ENCODE measurements at regions not wholly inside any gene's neighbourhood (a gene's known extent, or its start where the extent isn't known, plus 50 kb on each side); places are given as distances from the start of the nearest gene placed in this dataset.
"Not testable (repeated sequence)": the region's sequence is repeated elsewhere in the genome, so short reads cannot be mapped to it uniquely, and the experiment has no call there.

DNA sequence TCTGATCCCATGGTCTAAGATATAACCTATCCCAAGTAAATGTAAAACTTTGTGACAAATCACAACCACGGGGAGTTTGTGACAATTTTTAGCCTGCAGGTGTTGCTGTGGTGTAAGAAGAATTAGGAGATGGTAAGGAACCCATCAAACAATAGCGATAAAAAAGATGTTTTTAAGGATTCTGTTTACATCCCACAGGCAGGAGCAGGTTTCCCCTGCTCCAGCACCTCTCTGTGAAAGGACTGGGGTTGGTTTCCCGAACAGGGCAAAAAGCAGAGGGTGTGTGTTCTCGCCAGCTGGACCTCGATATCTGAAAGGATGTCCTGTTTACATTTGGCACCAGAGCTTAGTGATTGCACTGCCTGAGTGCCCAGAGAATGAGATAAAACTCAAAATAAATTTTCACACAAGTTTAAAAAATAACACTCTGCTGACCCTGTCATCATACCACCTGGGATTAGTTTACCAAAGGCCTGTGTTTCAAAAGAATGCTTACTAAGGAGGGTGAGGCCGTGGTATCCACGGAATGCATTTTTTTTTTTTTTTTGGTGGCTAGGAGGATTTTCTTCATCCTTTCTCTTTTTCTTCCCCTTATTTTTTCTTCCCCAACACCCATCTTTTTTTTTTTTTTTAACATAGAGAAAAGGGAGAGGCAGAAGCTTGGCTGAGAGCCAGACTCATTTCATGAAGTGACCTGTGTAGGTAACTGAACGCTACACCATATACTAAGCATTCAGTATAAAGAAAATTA, 151.8 kb upstream of the DPH6 start:
- peaks cover 36% of the 10 kb centered on the region for H3K4me1 ChIP-seq (ENCODE audit: control insufficient read depth, insufficient read depth, low read length)
- H3K27me3 ChIP-seq (replicated peaks; ENCODE audit: control insufficient read depth, insufficient read depth, low read length): no peaks in the 10 kb centered on the region
- H3K36me3 ChIP-seq (ENCODE audit: control insufficient read depth, insufficient read depth, low read length, severe bottlenecking): no peaks in the 10 kb centered on the region
- H3K4me3 ChIP-seq (ENCODE audit: low read length): no peak overlapping the region
- DNase-seq (ENCODE audit: low read depth): peak; percentile 56
- H3K9me3 ChIP-seq (ENCODE audit: control insufficient read depth, low read length): no peaks in the 10 kb centered on the region
- H3K9ac ChIP-seq (ENCODE audit: low read length): peak overlapping the region; percentile 33

DNA sequence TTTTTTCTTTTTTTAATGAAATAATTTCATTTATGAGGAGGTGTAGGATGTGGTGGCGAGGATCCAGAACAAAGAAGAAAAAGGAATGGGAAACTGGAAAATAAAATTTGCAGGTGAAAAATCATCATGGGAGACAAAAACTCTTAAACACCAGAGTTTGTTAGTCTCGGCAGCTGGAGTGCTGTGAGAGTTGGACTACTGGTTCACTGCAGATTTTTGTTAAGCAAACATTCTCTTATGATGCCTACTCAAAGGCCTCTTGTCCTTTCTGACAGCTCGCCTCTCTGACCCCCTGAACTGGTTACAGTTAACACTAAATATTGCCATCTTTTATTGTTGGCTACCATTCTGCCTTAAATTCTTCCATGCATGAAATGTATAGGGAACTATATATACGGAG, 152.4 kb upstream of the DPH6 start:
- Histone ChIP-seq H3K9ac (ENCODE audit: low read length) (no peak overlapping the region), H3K4me1 (ENCODE audit: control insufficient read depth, insufficient read depth, low read length) (peaks cover 30% of the 10 kb centered on the region), H3K4me3 (ENCODE audit: low read length) (no peak overlapping the region), H3K36me3 (ENCODE audit: control insufficient read depth, insufficient read depth, low read length, severe bottlenecking) (no peaks in the 10 kb centered on the region), H3K27me3 (replicated peaks; ENCODE audit: control insufficient read depth, insufficient read depth, low read length) (no peaks in the 10 kb centered on the region), H3K9me3 (ENCODE audit: control insufficient read depth, low read length) (no peaks in the 10 kb centered on the region)
- DNase-seq (ENCODE audit: low read depth): no peak

DNA sequence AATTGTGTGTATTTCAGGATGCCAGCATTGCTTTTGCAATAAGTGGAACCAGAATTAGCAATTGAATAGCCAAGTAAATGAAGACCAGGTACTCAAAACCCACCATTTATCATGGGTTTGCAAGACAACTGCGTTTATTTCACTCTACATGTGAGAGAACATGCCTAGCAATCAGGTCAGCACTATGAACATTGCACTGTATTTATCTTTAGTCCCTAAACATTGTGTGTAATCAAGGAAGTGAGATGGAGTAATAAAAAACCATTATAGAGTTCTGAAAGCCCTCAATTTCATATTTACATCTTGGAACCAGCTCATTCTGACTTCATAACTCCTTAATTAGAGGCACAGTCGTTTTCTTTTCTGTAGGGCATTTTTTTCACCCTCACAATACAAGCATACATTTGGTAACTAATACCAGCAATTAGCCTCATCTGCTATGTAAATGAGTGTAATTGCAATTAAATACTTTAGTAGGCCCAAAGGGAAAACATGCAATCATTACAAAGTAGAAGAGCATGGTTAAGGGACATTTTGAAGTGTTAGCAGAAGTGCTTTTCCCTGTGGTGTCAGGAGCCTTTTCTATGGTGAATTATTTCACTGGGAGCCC, 153.1 kb upstream of the DPH6 start:
- H3K27me3 ChIP-seq (replicated peaks; ENCODE audit: control insufficient read depth, insufficient read depth, low read length): no peaks in the 10 kb centered on the region
- no peak for DNase-seq (ENCODE audit: low read depth)
- no peaks in the 10 kb centered on the region for H3K36me3 ChIP-seq (ENCODE audit: control insufficient read depth, insufficient read depth, low read length, severe bottlenecking)
- H3K4me3 ChIP-seq (ENCODE audit: low read length): no peak overlapping the region
- H3K4me1 ChIP-seq (ENCODE audit: control insufficient read depth, insufficient read depth, low read length): peaks cover 23% of the 10 kb centered on the region
- H3K9me3 ChIP-seq (ENCODE audit: control insufficient read depth, low read length): no peaks in the 10 kb centered on the region
- no peak overlapping the region for H3K9ac ChIP-seq (ENCODE audit: low read length)

DNA sequence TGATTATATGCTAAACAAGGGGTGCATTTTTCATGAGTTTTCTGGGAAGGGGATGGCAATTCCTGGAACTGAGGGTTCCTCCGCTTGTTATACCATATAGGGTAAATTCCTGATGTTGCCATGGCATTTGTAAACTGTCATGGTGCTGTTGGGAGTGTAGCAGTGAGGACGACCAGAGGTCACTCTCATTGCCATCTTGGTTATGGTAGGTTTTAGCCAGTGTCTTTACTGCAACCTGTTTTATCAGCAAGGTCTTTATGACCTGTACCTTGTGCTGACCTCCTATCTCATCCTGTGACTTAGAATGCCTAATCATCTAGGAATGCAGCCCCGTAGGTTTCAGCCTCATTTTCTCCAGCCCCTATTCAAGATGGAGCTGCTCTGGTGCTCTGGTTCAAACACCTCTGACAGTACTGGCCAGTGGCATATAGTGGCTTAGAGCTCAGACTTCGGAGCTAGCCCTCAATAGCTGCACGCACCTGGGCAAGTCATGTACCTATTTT, 154.2 kb upstream of the DPH6 start:
- H3K36me3 ChIP-seq (ENCODE audit: control insufficient read depth, insufficient read depth, low read length, severe bottlenecking); H3K27me3 ChIP-seq (replicated peaks; ENCODE audit: control insufficient read depth, insufficient read depth, low read length); H3K9ac ChIP-seq (ENCODE audit: low read length); DNase-seq (ENCODE audit: low read depth); H3K9me3 ChIP-seq (ENCODE audit: control insufficient read depth, low read length); H3K4me3 ChIP-seq (ENCODE audit: low read length): not testable (repeated sequence)
- peaks cover 22% of the 10 kb centered on the region for H3K4me1 ChIP-seq (ENCODE audit: control insufficient read depth, insufficient read depth, low read length)

DNA sequence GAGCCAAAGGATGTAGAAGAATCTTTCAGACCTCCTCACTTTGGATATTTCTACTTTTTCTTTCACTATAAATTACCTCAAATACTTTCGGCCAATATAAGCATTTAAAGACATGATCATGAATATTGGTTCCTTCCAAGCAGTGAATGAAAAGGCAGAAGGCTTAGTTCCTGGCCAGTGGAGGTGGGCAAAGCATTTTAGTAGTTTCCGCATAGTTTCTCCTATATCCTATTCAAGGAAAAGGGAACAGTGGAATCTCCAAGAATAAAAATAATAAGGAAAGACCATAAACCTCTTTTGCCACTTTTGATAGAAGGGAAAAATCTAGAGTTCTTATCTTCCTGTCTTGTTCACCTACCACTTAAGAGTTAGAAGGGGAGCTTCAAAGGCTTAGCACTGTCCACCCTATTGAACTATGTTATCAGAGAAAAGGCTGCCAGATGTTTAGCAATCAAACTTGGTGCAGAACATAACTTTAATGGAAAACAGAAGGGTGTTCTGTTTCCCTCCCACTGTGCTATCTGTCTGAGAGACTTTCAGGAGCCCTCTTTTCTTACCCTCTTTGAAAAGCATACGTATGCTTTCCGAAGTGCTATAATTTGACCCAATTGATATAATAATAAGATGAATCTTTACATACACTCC, 155.6 kb upstream of the DPH6 start:
- DNase-seq (ENCODE audit: low read depth): no peak
- Histone ChIP-seq H3K4me3 (ENCODE audit: low read length) (no peak overlapping the region), H3K9me3 (ENCODE audit: control insufficient read depth, low read length) (no peaks in the 10 kb centered on the region), H3K9ac (ENCODE audit: low read length) (no peak overlapping the region), H3K36me3 (ENCODE audit: control insufficient read depth, insufficient read depth, low read length, severe bottlenecking) (no peaks in the 10 kb centered on the region), H3K27me3 (replicated peaks; ENCODE audit: control insufficient read depth, insufficient read depth, low read length) (no peaks in the 10 kb centered on the region), H3K4me1 (ENCODE audit: control insufficient read depth, insufficient read depth, low read length) (peaks cover 34% of the 10 kb centered on the region)

DNA sequence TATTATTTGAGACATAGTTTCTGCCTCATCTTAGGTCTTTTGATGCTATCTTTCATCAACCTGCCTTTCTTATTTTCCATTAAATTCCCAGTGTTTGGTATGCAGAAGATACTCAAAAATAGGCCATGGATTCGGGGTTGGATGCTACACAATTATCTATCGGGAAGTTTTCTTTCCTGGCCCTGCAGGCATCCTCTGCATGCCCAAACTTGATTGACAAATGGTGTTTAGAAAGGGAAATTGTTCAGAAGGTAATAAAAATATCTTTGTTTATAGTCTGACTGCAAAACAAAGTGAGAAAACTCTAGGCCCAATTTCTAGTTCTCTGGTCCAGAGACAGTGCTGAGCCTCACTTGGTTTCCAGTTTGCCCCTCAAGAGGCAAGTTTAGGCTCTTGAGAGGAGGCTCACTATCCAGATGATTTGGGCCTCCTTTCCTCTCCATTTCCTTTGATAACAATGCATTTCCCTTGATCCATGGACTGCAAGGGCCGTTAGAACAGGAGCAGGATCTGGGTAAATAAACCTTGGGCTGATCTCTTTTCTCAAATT, 157.1 kb upstream of the DPH6 start:
- no peaks in the 10 kb centered on the region for H3K27me3 ChIP-seq (replicated peaks; ENCODE audit: control insufficient read depth, insufficient read depth, low read length)
- H3K9me3 ChIP-seq (ENCODE audit: control insufficient read depth, low read length): no peaks in the 10 kb centered on the region
- H3K4me1 ChIP-seq (ENCODE audit: control insufficient read depth, insufficient read depth, low read length): peaks cover 22% of the 10 kb centered on the region
- DNase-seq (ENCODE audit: low read depth): no peak
- no peaks in the 10 kb centered on the region for H3K36me3 ChIP-seq (ENCODE audit: control insufficient read depth, insufficient read depth, low read length, severe bottlenecking)
- H3K9ac ChIP-seq (ENCODE audit: low read length): no peak overlapping the region
- no peak overlapping the region for H3K4me3 ChIP-seq (ENCODE audit: low read length)

DNA sequence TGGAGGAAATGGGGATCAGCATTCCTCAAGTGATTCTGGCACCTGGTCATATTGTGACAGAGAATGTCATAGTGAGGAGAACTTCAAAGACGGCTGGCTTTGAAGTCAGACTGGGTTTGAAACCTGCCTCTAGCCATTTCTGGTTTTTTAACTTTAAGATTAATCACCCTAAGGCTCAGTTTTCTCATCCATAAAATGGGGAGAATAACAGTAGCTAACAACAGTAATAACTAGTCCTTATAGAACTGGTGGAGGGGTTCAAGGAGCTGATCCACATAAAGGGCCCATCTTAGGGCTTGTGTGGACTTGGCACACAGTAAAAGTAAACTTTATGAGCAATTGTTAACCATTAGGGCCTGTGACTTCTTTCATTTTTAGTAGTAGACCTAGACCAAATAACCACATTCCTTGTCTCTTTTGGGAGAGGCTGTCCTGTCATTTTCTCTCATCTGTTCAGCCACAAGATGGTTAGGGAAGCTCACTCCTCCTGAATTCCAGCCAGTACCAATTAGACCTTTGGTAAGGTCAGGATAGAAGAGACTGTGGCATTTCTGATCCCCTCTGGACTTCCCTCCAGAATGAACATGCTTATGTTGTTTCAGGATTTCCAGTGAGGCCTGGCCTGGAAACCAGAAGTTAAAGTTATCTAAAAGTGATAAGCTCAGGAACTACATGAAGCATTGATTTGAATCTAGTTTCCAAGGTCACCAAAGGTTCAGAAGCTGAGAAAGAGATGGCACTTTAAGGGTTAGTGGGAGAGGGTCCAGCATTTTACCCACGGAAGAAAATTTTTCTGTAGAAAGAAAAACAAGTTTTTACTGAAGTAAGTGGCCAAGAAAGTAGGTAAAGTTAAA, 159.3 kb upstream of the DPH6 start:
- Histone ChIP-seq H3K9ac (ENCODE audit: low read length) (no peak overlapping the region), H3K9me3 (ENCODE audit: control insufficient read depth, low read length) (no peaks in the 10 kb centered on the region), H3K27me3 (replicated peaks; ENCODE audit: control insufficient read depth, insufficient read depth, low read length) (no peaks in the 10 kb centered on the region), H3K4me3 (ENCODE audit: low read length) (no peak overlapping the region), H3K4me1 (ENCODE audit: control insufficient read depth, insufficient read depth, low read length) (peaks cover 24% of the 10 kb centered on the region), H3K36me3 (ENCODE audit: control insufficient read depth, insufficient read depth, low read length, severe bottlenecking) (no peaks in the 10 kb centered on the region)
- DNase-seq (ENCODE audit: low read depth): no peak

DNA sequence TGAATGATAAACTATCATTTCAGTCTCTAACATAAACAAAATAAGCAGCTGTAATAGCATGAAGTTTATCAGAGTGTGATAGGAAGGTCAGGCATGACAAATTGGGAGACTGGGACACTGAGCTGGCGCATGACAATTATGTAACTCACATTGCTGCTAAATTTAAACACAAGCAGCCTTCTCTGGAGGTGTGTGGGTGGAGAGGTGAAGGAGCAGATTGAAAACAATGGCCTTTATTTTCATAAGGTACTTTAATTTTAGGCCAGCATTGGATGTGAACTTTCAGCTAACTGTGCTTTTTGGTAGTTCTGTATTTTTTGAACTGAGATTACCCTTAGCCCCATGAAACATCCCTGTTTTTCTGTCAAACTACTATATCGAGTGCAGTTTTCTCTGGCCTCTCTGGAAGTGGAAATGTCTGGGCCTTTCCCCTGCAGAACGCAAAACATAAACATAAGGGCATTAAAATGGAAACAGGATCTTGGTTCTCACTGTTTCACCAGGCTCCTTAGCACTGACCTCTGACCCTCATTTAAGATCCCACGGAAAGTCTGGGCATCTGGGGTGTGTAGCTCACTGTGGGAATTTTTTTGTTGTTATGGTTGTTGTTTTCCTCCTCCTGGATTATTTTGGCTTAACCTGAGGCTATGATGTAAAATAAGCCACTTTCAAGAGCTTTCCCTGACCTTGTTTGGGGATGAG, 160.1 kb upstream of the DPH6 start:
- Histone ChIP-seq H3K4me3 (ENCODE audit: low read length) (no peak overlapping the region), H3K4me1 (ENCODE audit: control insufficient read depth, insufficient read depth, low read length) (peaks cover 30% of the 10 kb centered on the region), H3K36me3 (ENCODE audit: control insufficient read depth, insufficient read depth, low read length, severe bottlenecking) (no peaks in the 10 kb centered on the region), H3K27me3 (replicated peaks; ENCODE audit: control insufficient read depth, insufficient read depth, low read length) (no peaks in the 10 kb centered on the region), H3K9me3 (ENCODE audit: control insufficient read depth, low read length) (no peaks in the 10 kb centered on the region), H3K9ac (ENCODE audit: low read length) (no peak overlapping the region)
- DNase-seq (ENCODE audit: low read depth): no peak

DNA sequence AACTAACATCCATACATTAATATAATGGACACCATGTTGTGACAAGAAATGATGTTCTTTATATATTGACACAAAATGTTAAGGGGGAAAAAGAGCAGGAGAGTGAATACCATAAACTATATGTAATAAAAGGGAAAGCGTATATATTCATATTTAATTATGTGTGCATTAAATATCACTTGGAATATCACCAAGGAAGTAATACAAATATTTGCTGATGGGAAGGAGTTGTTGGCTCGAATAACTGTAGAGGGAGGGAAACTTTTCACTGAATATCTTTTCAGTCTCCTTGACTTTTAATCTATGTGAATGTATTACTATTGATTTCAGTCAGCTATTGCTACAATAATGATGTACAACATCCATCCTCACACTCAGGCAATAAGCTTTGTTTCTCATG, 167.0 kb upstream of the DPH6 start:
- H3K4me1 ChIP-seq (ENCODE audit: control insufficient read depth, insufficient read depth, low read length): peaks cover 13% of the 10 kb centered on the region
- no peak overlapping the region for H3K4me3 ChIP-seq (ENCODE audit: low read length)
- H3K9ac ChIP-seq (ENCODE audit: low read length): no peak overlapping the region
- no peak for DNase-seq (ENCODE audit: low read depth)
- no peaks in the 10 kb centered on the region for H3K36me3 ChIP-seq (ENCODE audit: control insufficient read depth, insufficient read depth, low read length, severe bottlenecking)
- no peaks in the 10 kb centered on the region for H3K27me3 ChIP-seq (replicated peaks; ENCODE audit: control insufficient read depth, insufficient read depth, low read length)
- no peaks in the 10 kb centered on the region for H3K9me3 ChIP-seq (ENCODE audit: control insufficient read depth, low read length)

DNA sequence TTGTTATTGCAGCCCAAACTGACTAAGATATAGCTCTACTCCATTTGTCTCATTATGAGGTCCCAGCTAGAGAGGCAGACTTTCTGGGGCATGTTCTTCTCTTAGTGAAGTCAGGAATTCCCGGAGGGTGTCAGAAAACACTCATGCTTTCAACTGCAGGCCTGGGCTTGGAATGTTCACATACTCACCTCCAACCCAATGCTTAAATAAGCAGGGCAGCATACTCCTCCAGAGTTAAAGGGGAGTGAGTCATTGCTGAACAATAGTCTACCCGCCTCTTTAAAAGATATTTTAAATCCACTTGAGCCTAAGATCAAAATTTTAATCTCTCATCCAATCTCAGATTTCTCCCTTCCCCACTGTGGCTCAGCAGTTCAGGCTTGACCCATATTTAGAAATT, 167.8 kb upstream of the DPH6 start:
- peak; percentile 34 for DNase-seq (ENCODE audit: low read depth)

More for the DNA sequence above, 167.8 kb upstream of the DPH6 start:
- Histone ChIP-seq H3K4me1 (ENCODE audit: control insufficient read depth, insufficient read depth, low read length) (peaks cover 13% of the 10 kb centered on the region), H3K27me3 (replicated peaks; ENCODE audit: control insufficient read depth, insufficient read depth, low read length) (no peaks in the 10 kb centered on the region), H3K9me3 (ENCODE audit: control insufficient read depth, low read length) (no peaks in the 10 kb centered on the region), H3K9ac (ENCODE audit: low read length) (no peak overlapping the region), H3K4me3 (ENCODE audit: low read length) (no peak overlapping the region), H3K36me3 (ENCODE audit: control insufficient read depth, insufficient read depth, low read length, severe bottlenecking) (no peaks in the 10 kb centered on the region)
